ENCODE measurements at regions not wholly inside any gene's neighbourhood (a gene's known extent, or its start where the extent isn't known, plus 50 kb on each side); places are given as distances from the start of the nearest gene placed in this dataset.

DNA sequence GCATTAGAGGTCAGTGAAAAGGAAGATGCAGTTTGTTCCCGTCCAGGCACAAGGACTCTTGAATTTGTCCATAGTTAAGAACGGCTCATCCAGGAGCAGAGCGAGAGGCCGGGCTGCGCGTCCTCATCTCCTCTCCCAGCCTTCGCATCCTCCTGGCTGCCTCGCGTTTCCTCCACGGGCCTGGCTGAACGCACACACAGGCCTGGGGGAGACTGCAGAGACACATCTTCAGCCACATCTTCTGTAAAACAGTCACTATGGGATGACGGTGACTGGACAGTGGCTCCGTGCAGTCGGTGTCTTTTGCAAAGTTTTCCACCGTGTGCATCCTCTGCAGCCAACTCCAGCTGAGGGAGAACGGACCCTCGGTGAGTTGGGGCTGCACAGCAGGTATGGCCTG, 89.7 kb downstream of the PSMG1 start:
- TF ChIP-seq, protein P1, sequence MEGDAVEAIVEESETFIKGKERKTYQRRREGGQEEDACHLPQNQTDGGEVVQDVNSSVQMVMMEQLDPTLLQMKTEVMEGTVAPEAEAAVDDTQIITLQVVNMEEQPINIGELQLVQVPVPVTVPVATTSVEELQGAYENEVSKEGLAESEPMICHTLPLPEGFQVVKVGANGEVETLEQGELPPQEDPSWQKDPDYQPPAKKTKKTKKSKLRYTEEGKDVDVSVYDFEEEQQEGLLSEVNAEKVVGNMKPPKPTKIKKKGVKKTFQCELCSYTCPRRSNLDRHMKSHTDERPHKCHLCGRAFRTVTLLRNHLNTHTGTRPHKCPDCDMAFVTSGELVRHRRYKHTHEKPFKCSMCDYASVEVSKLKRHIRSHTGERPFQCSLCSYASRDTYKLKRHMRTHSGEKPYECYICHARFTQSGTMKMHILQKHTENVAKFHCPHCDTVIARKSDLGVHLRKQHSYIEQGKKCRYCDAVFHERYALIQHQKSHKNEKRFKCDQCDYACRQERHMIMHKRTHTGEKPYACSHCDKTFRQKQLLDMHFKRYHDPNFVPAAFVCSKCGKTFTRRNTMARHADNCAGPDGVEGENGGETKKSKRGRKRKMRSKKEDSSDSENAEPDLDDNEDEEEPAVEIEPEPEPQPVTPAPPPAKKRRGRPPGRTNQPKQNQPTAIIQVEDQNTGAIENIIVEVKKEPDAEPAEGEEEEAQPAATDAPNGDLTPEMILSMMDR (IDR thresholded peaks at IDR 0.05; ENCODE audit: poor library complexity): no peak
- no peak for TF ChIP-seq EZH2 (IDR thresholded peaks at IDR 0.05; ENCODE audit: borderline replicate concordance)
